ENCODE measurements at regions not wholly inside any gene's neighbourhood (a gene's known extent, or its start where the extent isn't known, plus 50 kb on each side); places are given as distances from the start of the nearest gene placed in this dataset.

DNA sequence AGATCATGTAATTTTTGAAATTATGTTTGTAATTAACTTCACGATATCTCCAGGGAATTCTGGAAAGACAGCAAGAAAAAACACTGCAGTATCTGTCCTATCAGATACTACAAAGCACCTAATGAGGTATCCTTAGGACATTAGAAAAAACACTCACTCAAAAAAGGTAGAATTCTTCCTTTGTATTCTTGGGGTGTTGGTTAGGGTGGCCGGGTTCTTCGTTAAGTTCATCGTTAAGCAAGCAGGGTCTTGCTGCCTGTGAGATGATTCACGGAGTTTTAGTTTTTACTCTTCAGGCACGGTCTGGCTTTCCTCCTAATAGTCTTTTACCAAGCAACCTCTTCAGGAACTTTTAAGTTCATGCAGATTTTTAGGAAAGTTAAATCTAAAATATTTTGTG is 91.4 kb upstream of the IRX4 start:
- no peak for TF ChIP-seq POLR2A (IDR thresholded peaks at IDR 0.05; ENCODE audit: low read depth, low read length)
- no peak for FAIRE-seq
- DNase-seq (ENCODE audit: insufficient read length, low spot score), result no peak

- DNase-seq (ENCODE audit: insufficient read length, low spot score), result no peak
- TF ChIP-seq POLR2A (IDR thresholded peaks at IDR 0.05; ENCODE audit: low read depth, low read length), result no peak
- no peak for FAIRE-seq
These were observed 90.8 kb upstream of the IRX4 start for GRCh38 chr5:1973391-1974013.

- no peak for TF ChIP-seq POLR2A (IDR thresholded peaks at IDR 0.05; ENCODE audit: low read depth, low read length)
These were observed 89.2 kb upstream of the IRX4 start for GRCh38 chr5:1971944-1972343.

DNA sequence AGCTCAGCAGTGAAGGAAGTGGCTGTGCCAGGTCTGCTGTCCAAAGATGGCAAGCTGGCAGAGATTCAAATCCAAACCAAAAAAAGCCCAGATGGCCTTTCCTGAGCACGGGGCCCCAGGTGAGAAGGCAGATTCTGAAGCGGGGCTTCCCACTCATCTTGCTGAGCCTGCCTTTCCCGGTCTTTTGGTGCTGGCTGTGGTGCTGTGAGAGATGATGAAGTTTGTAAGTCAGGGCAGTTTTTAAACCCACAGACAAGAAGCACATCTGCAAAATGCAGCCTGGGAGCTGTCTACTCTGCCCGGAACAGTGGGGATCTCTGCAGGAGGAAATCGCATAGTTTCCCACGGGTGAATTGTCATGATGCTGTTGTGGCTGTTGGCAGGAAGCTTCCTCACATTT is 85.0 kb upstream of the IRX4 start:
- no peak for DNase-seq (ENCODE audit: insufficient read length, low spot score)
- no peak for FAIRE-seq
- no peak for TF ChIP-seq POLR2A (IDR thresholded peaks at IDR 0.05; ENCODE audit: low read depth, low read length)

More at GRCh38 chr5:1971944-1972343, 89.2 kb upstream of the IRX4 start:
- DNase-seq (ENCODE audit: insufficient read length, low spot score), result no peak
- no peak for FAIRE-seq

DNA sequence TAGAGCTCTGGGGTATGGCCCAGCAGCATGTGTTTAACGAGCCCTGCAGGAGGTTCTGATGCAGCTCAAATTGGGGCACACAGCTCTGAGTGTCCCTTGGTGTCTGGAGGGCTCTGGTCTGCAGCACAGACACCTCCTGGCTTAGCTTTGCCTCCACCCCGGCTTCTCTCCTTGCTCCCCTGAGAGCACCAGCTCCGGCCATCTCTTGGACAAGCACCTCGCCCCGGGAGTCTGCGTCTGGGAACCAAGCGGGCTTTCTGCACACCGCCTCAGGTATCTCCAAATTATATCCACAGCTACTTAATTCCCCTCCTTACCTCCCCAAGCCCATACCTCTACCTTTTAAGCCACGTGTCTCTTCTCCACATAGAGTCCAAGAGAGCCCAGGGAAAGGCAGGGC is 83.7 kb upstream of the IRX4 start:
- DNase-seq (ENCODE audit: insufficient read length, low spot score), result no peak
- FAIRE-seq, result no peak
- no peak for TF ChIP-seq POLR2A (IDR thresholded peaks at IDR 0.05; ENCODE audit: low read depth, low read length)

GRCh38 chr5:1965925-1966324 is 83.2 kb upstream of the IRX4 start:
- FAIRE-seq (no peak), DNase-seq (ENCODE audit: insufficient read length, low spot score) (no peak)
- TF ChIP-seq POLR2A (IDR thresholded peaks at IDR 0.05; ENCODE audit: low read depth, low read length), result no peak

- no peak for TF ChIP-seq POLR2A (IDR thresholded peaks at IDR 0.05; ENCODE audit: low read depth, low read length)
- FAIRE-seq (no peak), DNase-seq (ENCODE audit: insufficient read length, low spot score) (no peak)
These were observed 81.3 kb upstream of the IRX4 start for GRCh38 chr5:1963941-1964451.

DNA sequence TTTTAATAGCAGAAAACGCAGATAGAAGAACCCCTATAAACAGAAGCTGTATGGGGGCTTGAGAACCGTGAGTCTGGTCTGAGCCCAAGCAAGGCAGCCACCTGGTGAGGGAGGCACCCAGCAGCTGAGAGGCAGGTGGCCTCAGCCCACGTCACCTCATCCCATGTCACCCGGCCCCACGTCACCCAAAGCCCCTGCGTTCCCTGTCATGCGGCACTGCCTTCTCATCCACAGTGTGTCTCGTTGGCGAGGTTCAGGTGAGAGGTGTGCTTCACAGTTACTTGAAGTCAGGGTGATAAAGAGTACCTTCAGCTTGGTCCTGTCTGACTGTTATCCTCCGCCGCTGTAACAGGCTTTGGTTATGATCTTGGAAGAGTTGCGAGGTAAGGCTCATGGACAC is 80.6 kb upstream of the IRX4 start:
- no peak for TF ChIP-seq POLR2A (IDR thresholded peaks at IDR 0.05; ENCODE audit: low read depth, low read length)
- no peak for FAIRE-seq

DNA sequence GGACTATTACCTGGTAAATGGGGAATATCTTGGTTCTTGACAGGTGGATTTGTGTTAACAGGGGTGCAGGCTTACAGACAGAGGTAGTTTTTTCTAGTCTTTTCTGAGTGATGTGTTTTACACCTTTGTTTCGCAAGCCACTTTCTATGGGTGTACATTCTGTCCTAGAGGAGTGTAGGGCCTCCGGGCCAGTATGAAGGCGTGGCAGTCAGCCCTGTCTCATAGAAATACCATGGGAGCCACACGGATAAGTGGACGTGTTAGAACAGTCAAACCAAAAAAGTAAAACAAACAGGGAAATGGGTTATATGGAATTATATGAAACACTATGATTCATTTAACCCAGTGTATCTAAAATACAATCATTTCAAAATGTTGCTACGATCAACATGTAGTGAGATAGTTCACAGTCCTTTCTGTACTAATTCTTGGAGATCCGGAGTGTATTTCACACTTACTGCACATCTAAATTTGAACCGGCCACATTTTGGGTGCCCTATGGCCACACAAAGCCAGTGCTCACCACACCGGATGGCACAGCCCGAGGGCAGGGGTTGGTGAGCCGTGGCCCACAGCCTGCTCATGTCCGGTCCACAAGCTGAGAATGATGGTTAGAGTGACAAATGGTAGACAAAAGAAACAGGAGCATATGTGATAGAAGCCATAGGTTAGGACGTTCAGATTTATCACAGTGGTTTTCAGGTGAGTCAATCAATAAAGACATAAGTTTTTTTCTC is 80.1 kb upstream of the IRX4 start:
- DNase-seq (ENCODE audit: insufficient read length, low spot score) (no peak), FAIRE-seq (no peak)
- no peak for TF ChIP-seq POLR2A (IDR thresholded peaks at IDR 0.05; ENCODE audit: low read depth, low read length)

More for the DNA sequence above, 80.6 kb upstream of the IRX4 start:
- no peak for DNase-seq (ENCODE audit: insufficient read length, low spot score)

GRCh38 chr5:1961952-1962595 is 79.3 kb upstream of the IRX4 start:
- FAIRE-seq (no peak), DNase-seq (ENCODE audit: insufficient read length, low spot score) (no peak)
- no peak for TF ChIP-seq POLR2A (IDR thresholded peaks at IDR 0.05; ENCODE audit: low read depth, low read length)

DNA sequence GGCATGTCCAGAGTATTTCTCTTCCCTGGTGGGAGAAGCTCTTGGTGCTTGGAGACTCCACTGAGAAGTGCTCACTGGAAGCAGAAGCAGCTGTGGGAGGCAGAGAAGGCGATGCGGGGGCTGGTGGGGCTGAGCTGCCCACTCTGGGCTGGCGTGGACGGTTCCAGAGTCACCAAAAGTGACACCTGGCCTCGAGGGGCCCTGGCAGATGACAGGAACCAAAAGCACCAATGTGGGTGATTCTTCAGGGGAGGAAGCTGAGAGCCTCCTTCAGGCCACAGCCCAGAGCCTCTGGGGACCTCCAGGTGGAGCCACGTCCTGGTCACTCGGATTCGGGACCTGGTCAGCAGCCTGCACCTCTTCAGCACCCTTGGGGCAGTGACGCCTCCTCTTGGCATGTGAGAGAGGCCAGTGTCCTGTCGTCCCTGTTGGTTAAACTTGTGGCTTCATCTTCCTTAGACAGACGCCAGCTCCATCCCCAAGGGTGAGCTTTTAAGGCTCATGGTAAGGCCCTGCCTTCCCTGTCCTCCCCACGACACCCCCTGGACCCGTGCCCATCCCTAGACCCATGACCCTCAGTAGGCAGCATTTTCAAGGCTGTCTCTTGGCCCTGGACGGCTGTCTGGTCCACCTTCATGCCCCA is 78.7 kb upstream of the IRX4 start:
- DNase-seq (ENCODE audit: insufficient read length, low spot score) (no peak), FAIRE-seq (no peak)
- TF ChIP-seq POLR2A (IDR thresholded peaks at IDR 0.05; ENCODE audit: low read depth, low read length), result no peak

DNA sequence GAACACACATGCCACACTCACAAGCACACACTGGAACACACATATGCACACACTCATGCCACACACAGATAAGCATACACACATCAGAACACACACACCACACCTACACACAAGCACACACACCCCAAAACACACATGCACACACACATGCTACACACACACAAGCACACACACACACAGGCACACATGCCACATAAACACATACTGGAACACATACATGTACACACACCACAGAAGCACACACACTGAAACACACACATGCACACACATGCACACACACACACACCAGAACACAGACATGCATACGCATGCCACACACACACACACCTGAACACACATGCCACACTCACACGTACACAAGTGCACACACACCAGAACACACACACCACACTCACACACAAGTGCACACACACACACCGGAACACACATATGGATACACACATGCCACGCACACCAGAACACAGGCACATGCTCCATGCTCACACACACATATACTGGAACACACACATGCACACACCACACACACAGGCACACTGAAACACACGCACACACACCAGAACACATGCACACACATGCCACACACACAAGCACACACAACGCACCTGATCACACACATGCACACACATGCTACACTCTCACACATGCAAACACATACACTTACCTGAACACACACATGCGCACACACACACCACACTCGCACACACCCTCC is 78.0 kb upstream of the IRX4 start:
- no peak for FAIRE-seq
- DNase-seq (ENCODE audit: insufficient read length, low spot score), result no peak
- TF ChIP-seq POLR2A (IDR thresholded peaks at IDR 0.05; ENCODE audit: low read depth, low read length), result no peak

GRCh38 chr5:1959725-1960581 is 77.2 kb upstream of the IRX4 start:
- no peak for TF ChIP-seq POLR2A (IDR thresholded peaks at IDR 0.05; ENCODE audit: low read depth, low read length)
- FAIRE-seq, result no peak
- DNase-seq (ENCODE audit: insufficient read length, low spot score), result no peak
